ENCODE measurements at regions not wholly inside any gene's neighbourhood (a gene's known extent, or its start where the extent isn't known, plus 50 kb on each side); places are given as distances from the start of the nearest gene placed in this dataset.

DNA sequence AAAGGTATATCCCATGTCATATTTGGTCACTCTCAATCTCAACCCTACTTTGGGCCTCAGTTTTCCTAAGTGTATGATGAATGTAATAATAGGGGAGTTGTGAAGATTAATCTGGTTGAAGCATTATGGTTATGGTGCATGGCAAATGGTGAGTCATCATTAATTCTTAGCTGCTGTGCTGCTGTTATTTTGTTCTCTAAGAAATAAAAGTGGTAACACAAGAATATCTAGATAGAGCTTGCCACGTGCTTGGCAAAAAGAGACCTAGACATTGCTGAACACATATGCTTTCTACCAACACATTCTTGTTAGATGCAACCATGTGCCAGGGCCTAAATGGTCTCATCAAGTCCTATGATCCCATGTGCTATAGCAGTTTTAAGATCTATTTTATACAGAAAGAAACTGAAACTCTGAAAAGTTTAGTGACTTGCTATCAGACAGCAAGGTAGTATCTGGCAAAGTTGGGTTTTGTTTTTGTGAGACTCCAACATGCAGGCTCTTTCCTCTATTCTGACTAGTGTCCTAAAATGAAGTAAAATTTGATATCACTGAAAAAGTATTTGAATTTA, 699.9 kb upstream of the MEF2C start:
- Histone ChIP-seq H3K4me1 (ENCODE audit: control insufficient read depth in 2 of 3, insufficient read depth in 2 of 3, low read depth in 1 of 3, low read length in 3 of 3) (no peaks in the 10 kb centered on the region), H3K4me3 (ENCODE audit: low read length in 3 of 3) (no peak overlapping the region), H3K36me3 (ENCODE audit: control insufficient read depth in 2 of 3, insufficient read depth in 3 of 3, low read length in 3 of 3) (no peaks in the 10 kb centered on the region), H3K27ac (ENCODE audit: low read depth in 2 of 2, low read length in 2 of 2) (no peak overlapping the region), H3K9ac (ENCODE audit: low read length in 3 of 3) (no peak overlapping the region), H3K27me3 (ENCODE audit: control insufficient read depth, insufficient read depth, low read length) (no peaks in the 10 kb centered on the region), H3K9me3 (ENCODE audit: control insufficient read depth in 2 of 3, insufficient read depth in 1 of 3, low read length in 3 of 3) (peaks cover 0 to 5% (median 0%) of the 10 kb centered on the region in 3 donors)
- FAIRE-seq = no peak
- no peak for DNase-seq
- intact Hi-C loops (cut with DNase I) = no loop called here
- TF ChIP-seq CTCF (IDR thresholded peaks at IDR 0.05; ENCODE audit: borderline replicate concordance, extremely low read depth, insufficient read depth) = no peak

DNA sequence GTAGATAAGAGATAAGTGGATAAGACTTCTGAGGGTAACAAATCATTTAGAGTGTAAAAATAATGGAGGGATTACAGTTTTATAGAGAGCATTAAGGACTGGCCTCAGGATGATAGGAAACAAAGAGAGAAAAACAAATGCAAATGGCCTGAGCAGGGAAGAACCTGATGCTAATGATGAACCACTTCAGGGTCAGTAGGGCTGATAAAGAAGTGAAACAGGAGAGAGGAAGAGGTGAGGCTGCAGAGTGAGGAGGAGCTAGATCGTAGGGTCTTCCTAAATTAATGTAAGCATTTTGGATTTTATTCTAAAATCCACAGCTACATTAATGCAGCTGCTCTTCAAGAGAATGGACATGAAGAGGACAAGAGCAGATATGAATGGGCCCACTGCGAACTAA, 698.0 kb upstream of the MEF2C start:
- no peaks in the 10 kb centered on the region for H3K27me3 ChIP-seq (ENCODE audit: control insufficient read depth, insufficient read depth, low read length)
- no peaks in the 10 kb centered on the region for H3K4me1 ChIP-seq (ENCODE audit: control insufficient read depth in 2 of 3, insufficient read depth in 2 of 3, low read depth in 1 of 3, low read length in 3 of 3)
- no peak overlapping the region for H3K4me3 ChIP-seq (ENCODE audit: low read length in 3 of 3)
- no peak for TF ChIP-seq CTCF (IDR thresholded peaks at IDR 0.05; ENCODE audit: borderline replicate concordance, extremely low read depth, insufficient read depth)
- FAIRE-seq (no peak), DNase-seq (no peak)
- H3K9ac ChIP-seq (ENCODE audit: low read length in 3 of 3) = no peak overlapping the region
- H3K27ac ChIP-seq (ENCODE audit: low read depth in 2 of 2, low read length in 2 of 2) = no peak overlapping the region
- intact Hi-C loops (cut with DNase I) = no loop called here
- peaks cover 0 to 5% (median 0%) of the 10 kb centered on the region in 3 donors for H3K9me3 ChIP-seq (ENCODE audit: control insufficient read depth in 2 of 3, insufficient read depth in 1 of 3, low read length in 3 of 3)
- H3K36me3 ChIP-seq (ENCODE audit: control insufficient read depth in 2 of 3, insufficient read depth in 3 of 3, low read length in 3 of 3) = no peaks in the 10 kb centered on the region

DNA sequence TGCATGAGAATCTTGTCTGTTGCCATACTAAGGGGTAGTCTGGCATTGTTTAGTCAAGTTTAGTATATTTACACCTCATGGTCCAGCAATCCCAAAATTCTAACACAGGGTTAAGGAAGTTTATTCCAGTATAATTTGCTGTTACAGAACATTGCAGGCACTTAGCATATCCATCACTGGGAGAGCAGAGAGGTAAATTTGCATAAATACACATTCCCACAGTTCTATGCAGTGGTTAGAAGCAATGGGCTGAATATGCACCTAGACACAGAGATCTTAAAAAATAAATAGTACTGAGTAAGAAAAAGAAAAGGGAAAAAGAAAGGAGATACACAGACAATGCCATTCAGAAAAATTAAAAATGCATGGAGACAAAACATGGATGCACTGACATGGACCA, 692.3 kb upstream of the MEF2C start:
- FAIRE-seq (no peak), DNase-seq (no peak)
- no peak overlapping the region for H3K27ac ChIP-seq (ENCODE audit: low read depth in 2 of 2, low read length in 2 of 2)
- no peak overlapping the region for H3K4me3 ChIP-seq (ENCODE audit: low read length in 3 of 3)
- H3K9ac ChIP-seq (ENCODE audit: low read length in 3 of 3) = no peak overlapping the region
- H3K4me1 ChIP-seq (ENCODE audit: control insufficient read depth in 2 of 3, insufficient read depth in 2 of 3, low read depth in 1 of 3, low read length in 3 of 3) = no peaks in the 10 kb centered on the region
- no peak for TF ChIP-seq CTCF (IDR thresholded peaks at IDR 0.05; ENCODE audit: borderline replicate concordance, extremely low read depth, insufficient read depth)
- no peaks in the 10 kb centered on the region for H3K9me3 ChIP-seq (ENCODE audit: control insufficient read depth in 2 of 3, insufficient read depth in 1 of 3, low read length in 3 of 3)
- no peaks in the 10 kb centered on the region for H3K36me3 ChIP-seq (ENCODE audit: control insufficient read depth in 2 of 3, insufficient read depth in 3 of 3, low read length in 3 of 3)
- no peaks in the 10 kb centered on the region for H3K27me3 ChIP-seq (ENCODE audit: control insufficient read depth, insufficient read depth, low read length)
- intact Hi-C loops (cut with DNase I) = no loop called here

GRCh38 chr5:89573345-89573744, 690.4 kb upstream of the MEF2C start:
- H3K36me3 ChIP-seq (ENCODE audit: control insufficient read depth in 2 of 3, insufficient read depth in 3 of 3, low read length in 3 of 3) = no peaks in the 10 kb centered on the region
- DNase-seq (no peak), FAIRE-seq (no peak)
- H3K9ac ChIP-seq (ENCODE audit: low read length in 3 of 3) = no peak overlapping the region
- no peak overlapping the region for H3K27ac ChIP-seq (ENCODE audit: low read depth in 2 of 2, low read length in 2 of 2)
- no peaks in the 10 kb centered on the region for H3K9me3 ChIP-seq (ENCODE audit: control insufficient read depth in 2 of 3, insufficient read depth in 1 of 3, low read length in 3 of 3)
- H3K4me1 ChIP-seq (ENCODE audit: control insufficient read depth in 2 of 3, insufficient read depth in 2 of 3, low read depth in 1 of 3, low read length in 3 of 3) = no peaks in the 10 kb centered on the region
- no peak overlapping the region for H3K4me3 ChIP-seq (ENCODE audit: low read length in 3 of 3)
- no peak for TF ChIP-seq CTCF (IDR thresholded peaks at IDR 0.05; ENCODE audit: borderline replicate concordance, extremely low read depth, insufficient read depth)
- intact Hi-C loops (cut with DNase I) = no loop called here
- H3K27me3 ChIP-seq (ENCODE audit: control insufficient read depth, insufficient read depth, low read length) = no peaks in the 10 kb centered on the region
